ENCODE measurements at regions not wholly inside any gene's neighbourhood (a gene's known extent, or its start where the extent isn't known, plus 50 kb on each side); places are given as distances from the start of the nearest gene placed in this dataset.

DNA sequence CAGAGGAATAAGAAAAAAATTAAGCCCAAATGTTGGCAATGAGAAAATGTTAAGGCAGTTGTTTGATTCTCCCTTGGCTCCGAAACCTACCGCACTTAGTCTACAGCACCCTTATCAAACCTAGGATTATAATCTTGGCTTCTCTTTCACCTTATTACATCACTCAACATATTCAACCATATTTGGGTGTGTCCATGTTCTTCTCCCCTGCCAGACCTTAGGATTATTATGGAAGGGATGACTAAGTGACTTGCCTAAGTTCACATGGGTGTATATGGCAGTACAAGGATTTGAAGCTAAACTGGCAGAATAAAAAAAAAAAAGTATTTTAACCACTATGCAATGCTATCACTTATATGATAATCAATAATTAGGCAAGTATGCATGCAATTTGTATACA is 76.4 kb downstream of the PLK2 start:
- DNase-seq (ENCODE audit: low read depth): no peak
- H3K4me3 ChIP-seq (ENCODE audit: low read depth, low read length): no peak overlapping the region
- TF ChIP-seq, protein P1, sequence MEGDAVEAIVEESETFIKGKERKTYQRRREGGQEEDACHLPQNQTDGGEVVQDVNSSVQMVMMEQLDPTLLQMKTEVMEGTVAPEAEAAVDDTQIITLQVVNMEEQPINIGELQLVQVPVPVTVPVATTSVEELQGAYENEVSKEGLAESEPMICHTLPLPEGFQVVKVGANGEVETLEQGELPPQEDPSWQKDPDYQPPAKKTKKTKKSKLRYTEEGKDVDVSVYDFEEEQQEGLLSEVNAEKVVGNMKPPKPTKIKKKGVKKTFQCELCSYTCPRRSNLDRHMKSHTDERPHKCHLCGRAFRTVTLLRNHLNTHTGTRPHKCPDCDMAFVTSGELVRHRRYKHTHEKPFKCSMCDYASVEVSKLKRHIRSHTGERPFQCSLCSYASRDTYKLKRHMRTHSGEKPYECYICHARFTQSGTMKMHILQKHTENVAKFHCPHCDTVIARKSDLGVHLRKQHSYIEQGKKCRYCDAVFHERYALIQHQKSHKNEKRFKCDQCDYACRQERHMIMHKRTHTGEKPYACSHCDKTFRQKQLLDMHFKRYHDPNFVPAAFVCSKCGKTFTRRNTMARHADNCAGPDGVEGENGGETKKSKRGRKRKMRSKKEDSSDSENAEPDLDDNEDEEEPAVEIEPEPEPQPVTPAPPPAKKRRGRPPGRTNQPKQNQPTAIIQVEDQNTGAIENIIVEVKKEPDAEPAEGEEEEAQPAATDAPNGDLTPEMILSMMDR (conservative IDR thresholded peaks at IDR 0.05; ENCODE audit: low read depth, low read length): no peak

DNA sequence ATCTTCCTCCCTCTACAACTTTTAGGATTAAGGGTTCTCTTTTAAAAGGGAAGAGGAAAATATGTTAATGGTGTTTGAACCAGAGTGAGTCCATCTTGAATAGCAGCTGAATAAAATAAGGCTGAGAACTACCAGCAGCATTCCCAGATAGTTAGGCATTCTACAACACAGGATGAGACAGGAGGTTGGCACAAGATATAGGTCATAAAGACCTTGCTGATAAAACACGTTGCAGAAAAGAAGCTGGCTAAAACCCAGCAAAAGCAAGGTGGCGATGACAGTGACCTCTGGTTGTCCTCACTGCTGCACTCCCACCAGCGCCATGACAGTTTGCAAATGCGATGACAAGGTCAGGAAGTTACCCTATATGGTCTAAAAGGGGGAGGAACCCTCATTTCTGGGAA is 77.8 kb downstream of the PLK2 start:
- no peak overlapping the region for H3K4me3 ChIP-seq (ENCODE audit: low read depth, low read length)
- TF ChIP-seq, protein P1 (conservative IDR thresholded peaks at IDR 0.05; ENCODE audit: low read depth, low read length): no peak
- DNase-seq (ENCODE audit: low read depth): no peak

DNA sequence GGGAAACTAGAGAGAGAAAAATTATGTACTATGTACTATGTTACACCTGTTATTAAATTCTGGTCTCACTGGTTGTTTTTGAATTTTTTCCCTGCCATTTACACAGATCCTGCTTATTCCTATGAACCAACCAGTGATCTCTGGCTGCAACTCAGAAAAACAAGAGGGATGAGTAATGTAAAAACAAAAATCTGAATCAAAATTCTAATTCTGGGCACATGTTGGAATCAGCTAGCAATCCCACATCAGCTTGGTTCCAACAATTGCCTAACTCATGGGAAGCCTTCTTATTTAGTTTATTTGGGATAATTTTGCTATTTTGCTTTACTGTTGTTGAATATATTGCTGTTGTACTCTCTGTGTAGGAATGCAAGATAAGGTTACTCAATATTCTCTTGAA is 78.3 kb downstream of the PLK2 start:
- TF ChIP-seq, protein P1 (conservative IDR thresholded peaks at IDR 0.05; ENCODE audit: low read depth, low read length): no peak
- H3K4me3 ChIP-seq (ENCODE audit: low read depth, low read length): no peak overlapping the region
- DNase-seq (ENCODE audit: low read depth): no peak

DNA sequence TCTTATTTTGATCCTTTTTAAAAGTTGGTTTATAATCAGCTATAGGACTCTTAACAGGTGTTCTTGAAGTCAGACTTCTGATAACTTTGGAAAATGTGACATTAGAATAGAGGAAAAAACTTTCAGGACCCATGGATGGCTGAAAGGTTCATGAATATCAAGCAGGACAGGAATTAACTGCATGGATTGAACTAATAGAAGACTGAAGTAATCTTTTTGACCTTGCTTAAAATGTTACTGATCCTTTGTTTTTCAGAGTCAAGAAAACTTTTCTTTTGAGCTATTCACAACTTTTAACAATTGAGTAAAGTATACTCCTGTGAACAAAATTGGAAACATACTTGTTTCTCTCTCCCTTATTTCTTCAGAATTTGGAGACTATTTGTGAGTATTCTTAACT is 79.2 kb downstream of the PLK2 start:
- TF ChIP-seq, protein P1 (conservative IDR thresholded peaks at IDR 0.05; ENCODE audit: low read depth, low read length): no peak
- H3K4me3 ChIP-seq (ENCODE audit: low read depth, low read length): no peak overlapping the region
- no peak for DNase-seq (ENCODE audit: low read depth)

DNA sequence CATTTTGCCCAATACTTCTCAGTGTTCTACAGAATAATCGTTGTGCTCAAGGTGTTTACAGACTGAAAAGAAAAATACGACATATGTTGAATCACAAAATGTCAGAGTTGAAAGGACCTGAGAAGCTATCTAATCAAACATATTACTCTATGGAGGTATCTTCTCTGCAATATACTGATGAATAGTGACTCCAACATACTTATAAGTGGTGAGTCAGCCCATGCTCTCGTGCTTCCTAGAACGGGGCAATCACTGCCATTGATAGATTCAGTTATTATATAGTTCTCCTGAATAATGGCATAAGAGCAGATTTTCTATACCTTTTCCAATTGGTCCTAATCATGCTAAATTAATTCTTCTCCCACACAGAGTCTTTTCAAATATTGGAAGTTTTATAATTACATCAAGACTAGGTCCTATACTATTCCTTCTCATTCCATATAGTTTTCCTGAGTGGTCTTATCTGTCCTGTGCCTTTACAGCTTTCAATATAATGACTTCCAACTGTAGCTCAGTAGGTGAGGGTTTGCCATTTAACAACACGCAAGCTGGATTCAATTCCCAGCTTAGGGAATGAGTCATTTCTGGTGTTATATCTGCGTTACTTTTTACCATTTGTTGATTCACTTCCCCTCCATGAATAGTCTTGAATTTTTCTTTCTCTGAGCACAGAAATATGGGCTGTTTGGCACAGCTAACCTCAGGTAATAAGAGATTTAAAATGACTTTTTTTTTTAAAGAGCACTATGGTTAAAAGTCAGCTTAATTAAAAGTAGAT is 81.1 kb downstream of the PLK2 start:
- TF ChIP-seq, protein P1 (conservative IDR thresholded peaks at IDR 0.05; ENCODE audit: low read depth, low read length): no peak
- no peak overlapping the region for H3K4me3 ChIP-seq (ENCODE audit: low read depth, low read length)
- no peak for DNase-seq (ENCODE audit: low read depth)

DNA sequence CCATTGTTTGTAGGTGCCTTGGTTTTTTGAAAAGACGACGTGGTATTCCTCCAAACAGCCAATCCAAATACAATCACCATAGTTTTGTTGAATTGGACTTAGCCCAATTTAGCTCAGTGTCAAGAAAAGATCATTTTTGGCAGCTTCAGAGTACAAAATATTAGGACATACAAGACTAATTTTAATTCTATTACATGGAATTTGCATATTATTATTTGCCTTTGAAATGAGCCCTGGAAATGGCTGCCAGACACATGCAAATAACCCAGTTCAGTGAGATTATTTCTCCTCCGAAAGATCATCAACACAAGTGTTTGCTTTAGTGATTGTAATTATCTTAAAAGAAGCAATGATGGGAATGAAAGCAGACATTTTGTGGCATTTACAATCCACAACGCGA is 89.3 kb downstream of the PLK2 start:
- DNase-seq (ENCODE audit: low read depth): no peak
- H3K4me3 ChIP-seq (ENCODE audit: low read depth, low read length): no peak overlapping the region
- TF ChIP-seq, protein P1 (conservative IDR thresholded peaks at IDR 0.05; ENCODE audit: low read depth, low read length): no peak
